NCI-H82 treated with DMSO at 0.1 percent for 48 hours (cell line): ENCODE measurements at regions not wholly inside any gene's neighbourhood (a gene's known extent, or its start where the extent isn't known, plus 50 kb on each side); places are given as distances from the start of the nearest gene placed in this dataset.

ENCODE experiments used
- DNase-seq: peaks from one replicate; lab custom pipeline; 2025; ENCODE audit not compliant: unreplicated experiment; lab: John Stamatoyannopoulos, UW

DNA sequence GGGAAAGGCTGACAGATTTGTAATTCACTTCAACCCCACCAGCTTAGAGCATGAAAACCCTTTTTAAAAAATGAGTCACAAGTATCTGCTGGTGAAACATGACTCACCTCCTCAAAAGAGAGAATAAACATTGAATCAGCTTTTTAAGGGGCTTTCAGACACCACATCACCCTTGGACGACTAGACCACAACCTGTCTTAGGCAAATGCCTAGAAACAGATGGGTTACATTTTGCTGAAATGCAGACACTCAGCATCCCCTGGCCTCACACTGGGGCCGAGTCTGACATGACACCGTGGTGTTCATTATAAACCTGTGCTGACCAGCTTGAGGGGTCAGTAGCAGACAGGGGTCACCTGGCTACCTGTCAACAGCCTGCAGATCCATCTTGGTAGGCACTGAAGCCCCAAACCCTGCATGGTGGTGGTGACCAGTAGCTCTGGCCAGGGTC lies 175.3 kb upstream of the CST7 start:
- DNase-seq: no peak

- DNase-seq: no peak
These were observed 173.1 kb upstream of the CST7 start for GRCh38 chr20:24775966-24776365.

DNA sequence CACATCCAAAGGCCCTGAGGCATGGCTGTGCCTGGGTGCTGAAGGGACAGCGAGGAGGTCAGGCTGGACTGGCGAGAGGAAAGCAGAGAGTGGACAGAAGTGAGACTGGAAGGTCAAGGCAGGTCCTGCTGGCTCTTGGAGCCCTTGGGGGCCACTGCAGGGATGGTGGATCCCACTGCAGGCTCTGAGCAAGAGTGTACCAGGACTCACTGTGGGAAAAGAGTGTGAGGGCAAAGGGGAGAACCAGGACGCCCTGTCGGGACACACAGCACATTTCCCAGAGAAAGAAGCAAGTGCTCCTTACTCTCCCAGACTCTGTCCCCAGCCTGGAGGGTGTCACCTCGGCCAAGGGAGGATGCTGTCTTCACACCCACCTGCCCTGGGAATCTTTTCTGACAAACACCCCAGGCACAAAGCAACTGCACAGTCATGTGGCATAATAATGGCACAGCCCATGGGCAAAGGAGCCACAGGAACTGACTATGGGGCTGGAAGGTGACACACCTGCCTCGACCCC lies 172.3 kb upstream of the CST7 start:
- no peak for DNase-seq

GRCh38 chr20:24777746-24778145 lies 171.3 kb upstream of the CST7 start:
- no peak for DNase-seq

DNA sequence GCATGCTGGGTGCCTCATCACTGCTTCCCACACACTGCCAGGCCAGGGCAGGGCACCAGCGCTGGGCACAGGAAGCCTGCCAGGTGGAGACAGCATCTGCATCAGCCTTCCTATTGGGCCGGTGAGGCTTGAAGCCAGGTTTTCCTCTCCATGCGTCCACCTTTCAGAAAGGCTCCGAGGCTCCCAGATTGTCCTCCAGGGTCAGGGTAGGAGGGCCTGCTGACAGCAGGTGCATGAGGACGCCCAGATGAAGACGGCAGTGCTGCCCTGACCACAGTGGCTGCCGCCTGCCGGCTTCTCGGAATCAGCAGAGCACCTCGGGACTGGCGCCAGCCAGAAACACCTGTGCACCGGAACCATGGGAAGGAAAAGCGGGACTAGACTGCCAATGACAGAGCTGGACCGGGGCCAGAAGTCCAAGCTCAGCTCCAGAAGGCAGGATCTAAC lies 170.5 kb upstream of the CST7 start:
- DNase-seq: no peak

DNA sequence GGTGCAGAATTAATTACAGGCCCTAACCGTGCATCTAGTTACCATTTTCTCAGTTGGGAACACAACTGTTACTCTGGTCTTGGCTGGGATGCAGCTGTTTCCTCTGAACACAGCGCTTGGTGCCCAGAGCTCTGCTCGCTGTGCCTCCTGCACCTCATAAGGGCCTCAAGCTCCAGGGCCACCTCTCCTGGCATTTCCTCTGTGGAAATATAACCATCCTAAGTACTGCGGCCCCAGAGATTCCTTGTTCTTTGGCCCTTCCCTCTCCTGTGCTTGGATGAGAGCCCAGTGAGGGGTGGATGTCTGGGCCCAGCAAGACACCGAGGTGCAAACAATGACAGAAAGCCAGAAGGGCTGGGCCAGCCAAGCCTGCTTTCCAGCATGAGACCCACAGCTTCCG lies 169.9 kb upstream of the CST7 start:
- DNase-seq: no peak

- no peak for DNase-seq
These were observed 169.1 kb upstream of the CST7 start for GRCh38 chr20:24779946-24780345.

DNA sequence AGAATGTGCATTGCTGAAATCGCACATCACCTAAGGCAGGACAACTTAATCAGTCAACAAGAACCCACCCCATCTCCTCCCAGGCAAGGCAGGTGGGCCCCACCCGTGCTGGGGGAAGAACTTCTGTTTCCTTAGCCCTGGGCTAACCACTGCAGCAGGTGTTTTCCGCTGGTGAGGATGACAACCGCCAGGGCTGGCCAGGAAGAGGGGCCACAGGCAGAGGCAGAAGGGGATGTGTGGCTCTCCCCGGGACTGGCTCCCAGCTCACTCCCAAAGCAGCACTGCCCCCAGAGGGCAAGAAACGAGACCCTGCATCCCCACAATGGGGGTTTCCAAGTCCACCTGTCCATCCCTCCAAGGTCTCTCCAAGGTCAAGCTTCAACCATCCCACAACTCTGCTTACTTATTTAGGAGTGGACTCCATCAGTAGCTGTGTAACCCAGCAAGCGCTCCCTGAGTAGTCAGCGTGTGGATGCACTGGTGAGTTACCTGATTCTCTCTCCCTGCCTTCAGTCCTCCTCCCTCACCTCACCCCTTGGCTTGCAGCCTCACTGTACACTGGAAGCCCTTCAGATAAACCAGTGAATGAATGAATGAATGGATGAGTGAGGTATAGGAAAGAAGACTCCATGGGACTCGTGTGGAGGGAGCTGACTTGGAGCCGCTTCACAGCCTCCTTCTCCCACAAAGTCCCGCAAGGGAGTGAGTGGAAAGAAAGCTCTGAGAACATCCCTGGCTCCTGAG lies 168.2 kb upstream of the CST7 start:
- no peak for DNase-seq

- peak; percentile 6 for DNase-seq
These were observed 167.6 kb upstream of the CST7 start for GRCh38 chr20:24781418-24781980.

DNA sequence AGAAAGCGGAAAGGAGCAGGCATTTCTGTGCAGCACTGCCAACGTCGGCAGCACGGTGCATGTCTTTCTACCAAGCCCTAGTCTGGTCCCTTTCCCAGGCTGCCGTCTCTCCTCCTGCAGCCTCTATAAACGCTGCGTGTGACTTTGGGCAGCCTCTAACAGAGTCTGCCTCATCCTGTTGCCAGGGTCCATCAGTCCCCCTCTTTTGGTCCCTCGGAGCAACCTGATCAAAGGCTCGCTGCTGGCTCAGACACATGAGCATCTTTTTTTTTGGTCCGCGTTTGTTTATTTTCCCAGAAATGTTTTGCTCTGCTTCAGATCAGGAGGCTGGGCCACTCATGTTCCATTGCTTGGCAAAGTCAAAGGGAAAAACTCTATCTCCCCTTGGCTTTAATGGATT lies 166.8 kb upstream of the CST7 start:
- no peak for DNase-seq

DNA sequence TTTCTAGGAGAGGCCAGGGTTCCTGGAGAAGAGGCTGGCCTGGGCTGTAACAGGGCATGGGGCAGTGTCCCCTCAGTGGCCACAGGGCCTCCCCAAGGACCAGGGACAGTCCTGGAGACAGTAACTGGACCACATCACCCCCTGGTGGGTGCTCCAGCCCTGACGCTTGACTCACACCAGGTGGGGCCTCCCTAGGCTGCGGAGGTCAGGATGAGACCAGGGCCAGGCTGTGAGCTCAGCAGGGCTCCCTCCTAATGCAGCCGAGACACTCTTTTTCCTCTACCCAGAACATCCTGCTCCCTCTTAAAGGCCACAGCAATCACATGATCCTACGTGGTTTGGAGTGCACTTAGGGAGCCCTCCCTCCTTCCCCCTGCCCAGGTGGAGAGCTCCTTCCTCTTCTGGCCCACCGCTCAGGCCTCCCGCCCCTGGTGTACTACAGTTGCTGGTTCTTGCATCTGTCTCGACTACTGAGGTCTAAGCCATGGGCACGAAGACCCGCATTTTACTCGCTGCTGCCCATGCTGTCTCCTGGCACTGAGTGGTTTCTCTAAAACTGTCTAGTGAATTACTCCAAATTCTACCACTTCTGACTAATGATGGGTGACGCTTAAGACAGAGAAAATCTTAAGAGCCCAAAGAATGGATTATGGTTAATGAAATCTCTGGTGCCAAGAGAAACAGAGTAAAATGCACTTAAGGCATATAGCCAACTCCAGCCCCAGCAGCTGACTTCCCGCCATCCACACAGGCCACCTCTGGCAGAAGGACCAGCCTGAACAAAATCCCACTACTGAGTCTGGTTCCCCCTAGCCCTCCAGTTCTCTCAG lies 166.1 kb upstream of the CST7 start:
- DNase-seq: no peak

DNA sequence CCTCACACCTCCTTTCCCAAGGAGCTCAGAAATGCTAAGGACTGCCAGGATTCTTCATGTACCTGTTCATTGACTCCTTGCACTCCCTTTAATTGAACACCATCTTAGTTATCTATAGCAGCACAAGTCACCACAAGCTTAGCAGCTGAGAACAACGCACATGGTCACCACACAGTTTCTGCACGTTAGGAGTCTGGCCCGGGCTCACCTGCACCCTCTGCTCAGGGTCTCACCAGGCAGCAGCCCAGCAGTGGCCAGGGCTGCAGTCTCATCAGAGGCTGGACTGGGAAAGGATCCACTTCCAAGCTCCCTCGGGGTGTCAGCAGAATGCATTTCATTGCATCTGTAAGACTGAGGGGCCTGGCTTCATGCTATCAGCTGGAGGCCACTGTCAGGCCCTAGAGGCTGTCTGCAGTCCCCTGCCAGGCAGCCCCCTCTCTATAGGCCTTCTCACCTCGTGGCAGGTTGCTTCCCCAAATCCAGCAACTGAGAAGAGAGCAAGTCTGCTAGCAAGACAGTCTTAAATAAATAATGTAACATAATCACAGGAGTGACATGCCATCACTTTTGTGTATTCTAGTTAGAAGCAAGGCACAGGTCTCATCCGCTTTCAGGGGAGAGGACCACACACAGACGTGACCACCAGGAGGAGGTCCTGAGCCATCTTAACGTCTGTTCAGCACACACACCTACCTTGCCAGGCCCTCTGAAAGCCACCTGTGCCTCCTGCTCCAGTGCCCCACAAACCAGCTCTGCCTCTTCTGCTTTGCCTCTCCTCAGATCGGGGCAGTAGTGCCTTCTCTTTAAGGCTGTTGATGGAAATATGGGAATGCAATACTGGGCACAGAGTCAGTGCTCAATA lies 165.2 kb upstream of the CST7 start:
- DNase-seq: no peak

GRCh38 chr20:24784607-24785006 lies 164.5 kb upstream of the CST7 start:
- no peak for DNase-seq

DNA sequence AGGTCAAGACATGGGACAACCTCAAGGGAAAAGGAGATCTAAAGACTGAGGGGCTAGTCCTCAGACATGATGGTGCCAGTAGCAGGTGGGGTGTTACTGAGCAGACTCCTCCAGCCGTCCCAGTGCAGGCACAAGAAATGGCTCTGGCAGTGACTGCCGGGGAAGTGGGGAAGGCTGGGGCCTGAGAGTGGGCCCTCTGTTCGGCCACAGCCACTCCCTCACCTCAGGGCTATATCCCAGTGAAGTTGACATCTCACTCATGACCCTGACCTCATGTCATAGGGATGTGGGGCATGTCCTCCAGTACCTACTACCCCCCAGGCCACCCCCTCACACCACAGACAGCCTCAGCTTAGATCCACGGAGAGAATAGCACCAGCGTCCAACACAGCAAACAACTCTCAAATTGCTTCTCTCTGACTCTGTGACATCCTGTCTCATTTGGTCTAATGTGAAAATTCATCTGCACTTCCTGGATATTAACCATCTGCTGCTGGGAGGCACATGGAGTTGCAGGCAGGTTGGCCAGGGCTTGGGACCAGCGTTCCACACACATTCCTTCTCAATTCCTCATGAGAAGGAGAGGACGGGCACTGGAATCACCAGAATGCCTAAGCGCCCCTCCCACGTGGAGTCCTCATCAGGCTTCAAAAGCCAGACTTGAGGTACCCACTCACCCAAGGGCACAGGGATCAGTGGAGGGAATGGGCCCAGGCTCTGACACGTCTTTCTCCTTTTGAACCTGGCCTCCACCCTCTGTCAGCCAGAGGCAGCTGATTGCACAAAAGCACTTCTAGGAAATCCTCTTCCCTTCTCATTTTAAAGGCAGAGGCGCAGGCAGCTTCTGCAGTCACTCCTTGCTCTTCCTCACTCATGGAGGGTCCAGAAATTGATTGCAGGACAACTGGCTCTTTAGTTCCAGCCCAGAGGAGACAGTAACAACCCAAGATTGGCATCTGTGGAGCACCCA lies 163.6 kb upstream of the CST7 start:
- no peak for DNase-seq

DNA sequence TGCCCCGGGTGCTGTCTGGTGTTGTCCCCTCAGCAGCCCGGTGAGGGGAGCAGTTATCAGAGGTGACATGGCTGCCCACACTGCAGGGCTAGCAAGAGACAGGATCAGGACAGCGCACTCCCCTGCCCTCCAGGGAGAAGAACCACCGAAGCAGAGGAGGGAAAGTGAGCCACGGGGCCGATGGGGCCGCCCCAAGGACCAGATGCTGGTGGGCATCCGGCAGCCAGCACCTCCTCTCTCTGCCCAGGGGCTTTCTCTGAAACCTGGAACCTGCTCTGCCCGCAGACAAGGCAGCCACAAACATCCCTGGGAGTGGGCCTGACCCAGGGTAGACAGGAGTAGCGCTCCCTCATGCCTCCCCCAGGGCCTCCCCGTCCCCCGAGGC lies 163.0 kb upstream of the CST7 start:
- DNase-seq: no peak

DNA sequence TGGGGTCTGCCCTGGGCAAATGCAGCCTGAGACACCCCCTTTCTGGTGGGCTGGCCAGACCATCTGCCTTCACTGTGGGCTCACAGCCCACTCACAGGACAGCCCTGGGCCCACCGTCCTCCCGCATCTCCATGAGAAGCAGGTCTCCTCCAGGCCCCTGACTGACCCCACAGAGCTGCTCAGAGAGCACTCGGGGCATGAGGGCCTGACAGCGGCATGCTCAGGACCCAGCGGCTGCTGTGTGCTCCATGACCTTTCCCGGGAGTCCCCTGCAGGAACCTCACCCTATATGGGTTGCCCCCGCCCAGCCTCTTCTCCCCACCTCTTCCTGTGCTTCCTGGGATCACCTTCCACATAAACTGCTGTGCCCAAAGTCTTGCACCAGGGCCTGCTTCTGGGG lies 162.4 kb upstream of the CST7 start:
- no peak for DNase-seq

- DNase-seq: no peak
These were observed 162.0 kb upstream of the CST7 start for GRCh38 chr20:24787071-24787470.

DNA sequence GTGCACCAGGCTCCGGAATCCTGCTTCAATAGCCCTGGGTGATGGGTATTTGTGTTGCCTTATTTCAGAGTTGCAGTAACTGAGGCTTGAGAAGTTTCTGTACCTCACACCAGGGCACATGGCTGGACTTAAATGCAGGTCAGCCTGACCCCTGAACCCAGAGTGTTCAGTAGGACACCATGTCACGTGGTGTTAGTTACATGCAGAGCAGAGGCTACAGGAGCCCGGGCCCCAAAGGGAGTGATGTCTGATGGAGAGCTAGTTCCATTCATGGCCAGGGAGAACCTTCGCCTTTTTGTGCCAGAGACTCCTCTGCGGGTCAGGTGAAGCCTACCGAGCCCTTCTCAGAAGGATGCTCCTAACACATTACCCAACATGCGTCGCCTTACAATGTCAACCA lies 161.4 kb upstream of the CST7 start:
- DNase-seq: no peak

DNA sequence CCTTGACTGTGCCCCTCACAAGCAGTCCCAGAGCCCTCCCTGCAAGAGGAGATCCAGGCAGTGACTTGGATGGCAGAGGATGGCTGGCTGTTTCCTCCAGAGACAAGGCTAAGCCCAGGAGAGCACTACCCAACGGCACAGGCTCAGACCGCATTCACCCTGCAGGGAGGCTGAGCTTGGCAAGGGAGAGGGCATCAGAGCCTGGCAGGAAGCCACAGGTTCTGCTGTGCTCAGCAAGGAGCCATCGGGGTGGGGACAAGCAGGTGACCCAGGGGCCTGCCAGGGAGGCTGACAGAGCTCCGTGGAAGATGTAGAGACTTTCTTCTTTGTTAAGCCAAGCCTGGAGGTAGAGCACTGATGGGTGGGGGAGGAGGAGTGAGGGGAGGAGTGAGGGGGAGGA lies 159.2 kb upstream of the CST7 start:
- DNase-seq: no peak
